AG10803 (cell line): ENCODE measurements at regions not wholly inside any gene's neighbourhood (a gene's known extent, or its start where the extent isn't known, plus 50 kb on each side); places are given as distances from the start of the nearest gene placed in this dataset.

Experiments
- DNase-seq: peaks from one replicate; pipeline ENCODE4 v3.0.0; 2010; ENCODE audit warnings: low read depth
- H3K4me3 ChIP-seq: 2 replicates; pipeline ENCODE4 v1.5.1; 2011; ENCODE audit warnings: mild to moderate bottlenecking, low read length, control low read depth
- CTCF ChIP-seq: conservative IDR thresholded peaks from 2 replicates; pipeline ENCODE4 v1.5.1; 2011; ENCODE audit warnings: mild to moderate bottlenecking, low read length, control low read depth, inconsistent platforms

DNA sequence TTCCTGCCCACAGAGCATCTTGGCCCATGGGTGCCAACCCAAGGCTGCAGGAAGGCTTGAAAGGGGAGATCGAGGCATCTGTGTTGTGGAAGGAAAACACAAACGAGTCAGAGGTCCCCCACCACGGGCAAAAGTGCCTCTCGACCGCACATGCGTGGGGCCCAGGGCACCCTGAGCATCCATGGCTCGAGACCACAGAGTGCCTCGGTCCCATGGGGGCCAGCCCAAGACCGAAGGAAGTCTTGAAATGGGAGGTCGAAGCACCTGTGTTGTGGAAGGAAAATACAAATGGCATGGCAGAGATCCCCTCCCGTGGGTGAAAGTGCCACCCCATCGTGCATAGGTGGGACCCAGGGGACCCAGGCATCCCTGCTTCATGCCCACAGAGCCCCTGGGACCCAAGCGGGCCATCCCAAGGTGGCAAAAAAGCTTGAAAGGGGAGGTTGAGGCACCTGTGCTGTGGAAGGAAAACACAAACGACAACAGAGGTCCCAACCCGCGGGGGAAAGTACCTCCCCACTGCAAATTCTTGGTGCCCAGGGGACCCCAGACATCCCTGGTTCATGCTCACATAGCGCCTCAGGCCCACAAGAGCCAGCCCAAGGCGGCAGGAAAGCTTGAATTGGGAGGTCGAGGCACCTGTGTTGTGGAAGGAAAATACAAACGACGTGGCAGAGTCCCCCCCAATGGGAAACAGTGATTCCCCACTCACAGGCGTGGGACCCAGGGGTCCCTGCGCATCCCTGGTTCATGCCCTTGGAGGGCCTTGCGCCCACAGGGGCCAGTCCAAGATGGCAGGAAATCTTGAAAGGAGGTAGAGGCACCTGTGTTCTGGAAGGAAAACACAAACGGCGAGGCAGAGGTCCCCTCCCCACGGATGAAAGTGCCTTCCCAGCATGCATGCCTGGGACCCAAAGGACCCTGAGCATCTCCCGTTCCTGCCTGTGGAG lies 373.0 kb downstream of the ALG10 start:
- no peak for DNase-seq
- TF ChIP-seq CTCF = no peak
- H3K4me3 ChIP-seq = no peak overlapping the region

GRCh38 chr12:34396006-34396860 lies 373.9 kb downstream of the ALG10 start:
- no peak for DNase-seq
- H3K4me3 ChIP-seq = no peak overlapping the region
- TF ChIP-seq CTCF = no peak

DNA sequence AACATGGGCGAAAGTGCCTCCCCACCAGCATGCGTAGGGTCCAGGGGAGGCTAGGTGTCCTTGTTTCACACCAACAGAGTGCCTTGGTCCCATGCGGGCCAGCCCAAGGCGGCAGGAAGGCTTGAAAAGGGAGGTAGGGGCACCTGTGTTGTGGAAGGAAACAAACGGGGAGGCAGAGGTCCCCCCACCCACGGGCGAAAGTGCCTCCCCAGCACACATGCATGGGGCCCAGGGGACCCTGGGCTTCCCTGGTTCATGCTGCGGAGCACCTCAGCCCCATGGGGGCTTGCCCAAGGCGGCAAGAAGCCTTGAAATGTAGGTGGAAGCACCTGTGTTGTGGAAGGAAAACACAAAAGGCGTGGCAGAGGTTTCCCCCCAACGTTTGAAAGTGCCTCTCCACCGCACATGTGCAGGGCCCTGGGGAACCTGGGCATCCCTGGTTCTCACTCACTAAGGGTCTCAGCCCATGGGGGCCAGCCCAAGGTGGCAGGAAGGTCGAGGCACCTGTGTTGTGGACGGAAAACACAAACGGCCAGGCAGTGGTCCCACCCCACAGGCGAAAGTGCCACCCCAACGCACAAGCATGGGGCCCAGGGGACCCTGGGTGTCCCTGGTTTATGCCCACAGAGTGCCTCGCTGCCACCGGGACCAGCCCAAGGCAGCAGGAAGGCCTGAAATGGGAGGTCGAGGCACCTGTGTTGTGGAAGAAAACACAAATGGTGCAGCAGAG lies 374.7 kb downstream of the ALG10 start:
- no peak for TF ChIP-seq CTCF
- no peak for DNase-seq
- H3K4me3 ChIP-seq = no peak overlapping the region

DNA sequence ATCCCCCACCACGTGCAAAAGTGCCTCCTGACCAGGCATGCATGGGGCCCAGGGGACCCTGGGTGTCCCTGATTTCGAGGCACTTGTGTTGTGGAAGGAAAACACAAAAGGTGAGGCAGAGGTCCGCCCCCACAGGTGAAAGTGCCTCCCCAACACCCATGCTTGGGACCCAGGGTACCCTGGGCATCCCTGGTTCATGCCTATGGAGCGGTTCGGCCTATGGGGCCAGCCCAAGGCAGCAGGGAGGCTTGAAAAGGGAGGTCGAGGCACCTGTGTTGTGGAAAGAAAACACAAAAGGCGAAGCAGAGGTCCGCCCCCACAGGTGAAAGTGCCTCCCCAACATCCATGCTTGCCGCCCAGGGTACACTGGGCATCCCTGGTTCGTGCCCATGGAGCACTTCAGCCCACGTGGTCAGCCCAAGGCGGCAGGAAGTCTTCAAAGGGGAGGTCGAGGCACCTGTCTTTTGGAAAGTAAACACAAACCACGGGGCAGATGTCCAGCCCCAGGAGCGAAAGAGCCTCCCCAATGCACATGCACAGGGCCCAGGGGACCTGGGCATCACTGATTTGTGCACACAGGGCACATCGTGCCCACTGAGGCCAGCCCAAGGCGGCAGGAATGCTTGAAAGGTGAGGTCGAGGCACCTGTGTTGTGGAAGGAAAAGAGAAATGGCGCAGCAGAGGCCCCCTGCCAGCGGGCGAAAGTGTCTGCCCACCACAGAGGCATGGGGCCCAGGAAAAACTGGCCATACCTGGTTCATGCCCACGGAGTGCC lies 375.5 kb downstream of the ALG10 start:
- H3K4me3 ChIP-seq = no peak overlapping the region
- DNase-seq = no peak
- TF ChIP-seq CTCF = no peak

DNA sequence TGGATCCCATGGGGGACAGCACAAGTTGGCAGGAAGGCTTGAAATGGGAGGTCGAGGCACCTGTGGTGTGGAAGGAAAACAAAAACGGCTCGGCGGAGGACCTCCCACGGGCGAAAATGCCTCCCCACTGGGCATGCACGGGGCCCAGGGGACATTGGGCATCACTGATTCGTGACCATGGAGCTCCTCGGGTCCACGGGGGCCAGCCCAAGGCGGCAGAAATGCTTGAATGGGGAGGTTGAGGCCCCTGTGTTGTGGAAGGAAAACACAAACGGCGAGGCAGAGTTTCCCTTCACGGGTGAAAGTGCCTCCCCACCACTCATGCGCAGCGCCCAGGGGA lies 376.0 kb downstream of the ALG10 start:
- no peak for TF ChIP-seq CTCF
- DNase-seq = no peak
- no peak overlapping the region for H3K4me3 ChIP-seq
